Transverse colon (tissue), 3 donors: ENCODE measurements at regions not wholly inside any gene's neighbourhood (a gene's known extent, or its start where the extent isn't known, plus 50 kb on each side); places are given as distances from the start of the nearest gene placed in this dataset.

ENCODE experiments used
- CTCF ChIP-seq, 5 experiments: fragments of 200-600 bp in 3 of 5; fragments of 450-650 bp in 2 of 5; sonication (generic) in 3 of 5; IDR thresholded peaks; 1 replicate in 2 of 5; 2 replicates in 3 of 5; pipeline ENCODE4 v1.5.1; 2016 to 2017; ENCODE audit warnings: antibody characterized with exemption in 5 of 5, inconsistent platforms in 3 of 5, mild to moderate bottlenecking in 2 of 5, moderate library complexity in 1 of 5
- EP300 ChIP-seq: sonication (generic); formaldehyde crosslinking; IDR thresholded peaks from one replicate; pipeline ENCODE4 v1.6.1; 2017; ENCODE audit warnings: antibody characterized with exemption, low read depth

GRCh38 chr1:242690849-242691609, 166.5 kb upstream of the PLD5 start:
- TF ChIP-seq EP300 (no peak), CTCF (IDR thresholded peaks at IDR 0.05) (no peak)
